Psoas muscle (tissue), 7 donors: ENCODE measurements at regions not wholly inside any gene's neighbourhood (a gene's known extent, or its start where the extent isn't known, plus 50 kb on each side); places are given as distances from the start of the nearest gene placed in this dataset.
A peak's percentile ranks its signal among the peaks of the same experiment; 100 is the strongest.
"Not testable (repeated sequence)": the region's sequence is repeated elsewhere in the genome, so short reads cannot be mapped to it uniquely, and the experiment has no call there.

ENCODE experiments used
- ATAC-seq, 4 donors: fragments of 200-7000 bp; cut with Tn5 transposase; one replicate each; pipeline ENCODE4 v1.9.1; 2020; ENCODE audit warnings: moderate library complexity in 3 of 4, mild to moderate bottlenecking in 2 of 4
- DNase-seq, 2 donors: peaks; one replicate each; pipeline ENCODE4 v3.0.0-alpha.2; 2020
- H3K27ac ChIP-seq: fragments of 200-600 bp; one replicate; pipeline ENCODE4 v1.8.0; 2022
- H3K27me3 ChIP-seq, 3 donors: fragments of 200-600 bp in 1 of 3; one replicate each; pipeline versions ENCODE4 v1.6.1 to v1.8.0; 2013 to 2022; ENCODE audit warnings: low read length in 2 of 3, mild to moderate bottlenecking in 2 of 3, moderate library complexity in 1 of 3; ENCODE audit not compliant: insufficient read depth in 3 of 3
- H3K36me3 ChIP-seq, 2 donors: fragments of 200-600 bp in 1 of 2; one replicate each; pipeline versions ENCODE4 v1.6.1 to v1.8.0; 2013 to 2022; ENCODE audit warnings: low read depth in 1 of 2, mild to moderate bottlenecking in 1 of 2, moderate library complexity in 1 of 2; ENCODE audit not compliant: insufficient read depth in 1 of 2
- H3K4me1 ChIP-seq: fragments of 200-600 bp; one replicate; pipeline ENCODE4 v1.8.0; 2022
- H3K4me3 ChIP-seq: fragments of 200-600 bp; one replicate; pipeline ENCODE4 v1.8.0; 2022; ENCODE audit warnings: mild to moderate bottlenecking
- H3K9me3 ChIP-seq: fragments of 200-600 bp; one replicate; pipeline ENCODE4 v1.8.0; 2022
- CTCF ChIP-seq: fragments of 200-600 bp; IDR thresholded peaks from one replicate; pipeline ENCODE4 v1.8.0; 2022; ENCODE audit warnings: antibody characterized with exemption
- WGBS, 3 donors: extraction: QIAGEN DNeasy Blood & Tissue Kit; methylation state at CpG; one replicate each; pipeline versions ENCODE4 v1.1.6 to v1.1.7; 2013; 5-methylcytosine and 5-hydroxymethylcytosine counted together
- intact Hi-C, 2 donors: fragments of 100-400 bp; cut with DNase I; formaldehyde crosslinking; loops; one replicate each; pipeline versions ENCODE4 v1.11.0 to v1.14.2; 2022
- donor health status: healthy with polysubstance abuse.
- donor health status: DM: no; HTN: no; CAD: no; lungs with moderate emphysema.
- donor health status: Bipolar disorder and iron deficiency.
- donor health status: healthy.
- donor health status: DM: yes; HTN: yes; CAD: no.
- donor health status: DM: no; HTN: no; CAD: no.
- donor health status: DM: yes; HTN: yes; CAD: no.

- peaks cover 0 to 6% of the 10 kb centered on the region in 2 donors for H3K36me3 ChIP-seq
- no peaks in the 10 kb centered on the region for H3K9me3 ChIP-seq
- TF ChIP-seq CTCF, result no peak
- peak overlapping the region; percentile 71 for H3K27ac ChIP-seq
- H3K4me3 ChIP-seq, result no peak overlapping the region
- H3K4me1 ChIP-seq, result peaks cover 66% of the 10 kb centered on the region
- ATAC-seq (no peak), DNase-seq (no peak)
- H3K27me3 ChIP-seq, result no peaks in the 10 kb centered on the region
- intact Hi-C loops, result no loop called here
These were observed 147.7 kb upstream of the DST start for GRCh38 chr6:56790414-56790813.

GRCh38 chr6:56789879-56790278 is 147.2 kb upstream of the DST start:
- no peak for TF ChIP-seq CTCF
- peaks cover 61% of the 10 kb centered on the region for H3K4me1 ChIP-seq
- peaks cover 0 to 7% of the 10 kb centered on the region in 2 donors for H3K36me3 ChIP-seq
- peak overlapping the region; percentile 71 for H3K27ac ChIP-seq
- no peaks in the 10 kb centered on the region for H3K27me3 ChIP-seq
- no peak for DNase-seq
- H3K9me3 ChIP-seq, result no peaks in the 10 kb centered on the region
- peak in 2 of 4 donors; percentile 48 to 77 for ATAC-seq
- intact Hi-C loops, result no loop called here
- H3K4me3 ChIP-seq, result no peak overlapping the region
- WGBS, 3 donors, result 41 to 73% (median 62%) methylated on average over 2 of the region's 2 CpGs

- Histone ChIP-seq H3K27ac (peak overlapping the region; percentile 71), H3K4me1 (peaks cover 55% of the 10 kb centered on the region), H3K27me3 (no peaks in the 10 kb centered on the region), H3K9me3 (no peaks in the 10 kb centered on the region), H3K36me3 (peaks cover 0 to 7% of the 10 kb centered on the region in 2 donors), H3K4me3 (no peak overlapping the region)
- intact Hi-C loops, result no loop called here
- no peak for DNase-seq
- ATAC-seq, result no peak
- TF ChIP-seq CTCF, result no peak
- 89 to 94% (median 91%) methylated on average over 1 of the region's 1 CpG for WGBS, 3 donors
These were observed 146.7 kb upstream of the DST start for GRCh38 chr6:56789342-56789741.

GRCh38 chr6:56787209-56787608 is 144.5 kb upstream of the DST start:
- Histone ChIP-seq H3K27me3 (no peaks in the 10 kb centered on the region), H3K9me3 (no peaks in the 10 kb centered on the region), H3K27ac (no peak overlapping the region), H3K36me3 (peaks cover 0 to 7% of the 10 kb centered on the region in 2 donors), H3K4me1 (peaks cover 43% of the 10 kb centered on the region), H3K4me3 (no peak overlapping the region)
- DNase-seq, result no peak
- WGBS, 3 donors, result 30 to 69% (median 38%) methylated on average over 1 of the region's 1 CpG
- intact Hi-C loops, result no loop called here
- no peak for TF ChIP-seq CTCF
- ATAC-seq, result no peak

- DNase-seq (no peak), ATAC-seq (no peak)
- no peak overlapping the region for H3K4me3 ChIP-seq
- no peaks in the 10 kb centered on the region for H3K9me3 ChIP-seq
- H3K27ac ChIP-seq, result no peak overlapping the region
- peaks cover 35% of the 10 kb centered on the region for H3K4me1 ChIP-seq
- no peaks in the 10 kb centered on the region for H3K27me3 ChIP-seq
- 83 to 92% (median 89%) methylated on average over 1 of the region's 1 CpG for WGBS, 3 donors
- intact Hi-C loops, result no loop called here
- H3K36me3 ChIP-seq, result peaks cover 0 to 7% of the 10 kb centered on the region in 2 donors
- TF ChIP-seq CTCF, result no peak
These were observed 143.6 kb upstream of the DST start for GRCh38 chr6:56786256-56786655.

- H3K4me1 ChIP-seq, result peaks cover 28% of the 10 kb centered on the region
- H3K27ac ChIP-seq, H3K36me3 ChIP-seq, DNase-seq, H3K9me3 ChIP-seq, H3K27me3 ChIP-seq, ATAC-seq, intact Hi-C loops, H3K4me3 ChIP-seq: not testable (repeated sequence)
- WGBS, 3 donors, result 92 to 94% (median 93%) methylated on average over 19 of the region's 19 CpGs
These were observed 142.8 kb upstream of the DST start for GRCh38 chr6:56785536-56785935.

- H3K36me3 ChIP-seq, ATAC-seq, H3K9me3 ChIP-seq, H3K4me3 ChIP-seq, intact Hi-C loops, H3K27ac ChIP-seq, DNase-seq, H3K27me3 ChIP-seq: not testable (repeated sequence)
- H3K4me1 ChIP-seq, result peaks cover 22% of the 10 kb centered on the region
- 91 to 96% (median 94%) methylated on average over 2 of the region's 2 CpGs for WGBS, 3 donors
These were observed 137.4 kb upstream of the DST start for GRCh38 chr6:56780109-56780508.
